ENCODE measurements at regions not wholly inside any gene's neighbourhood (a gene's known extent, or its start where the extent isn't known, plus 50 kb on each side); places are given as distances from the start of the nearest gene placed in this dataset.
"Not testable (repeated sequence)": the region's sequence is repeated elsewhere in the genome, so short reads cannot be mapped to it uniquely, and the experiment has no call there.

GRCh38 chr1:90396917-90397316 lies 320.2 kb downstream of the BARHL2 start:
- no peak for DNase-seq

GRCh38 chr1:90394247-90394646 lies 322.9 kb downstream of the BARHL2 start:
- no peak for DNase-seq

- DNase-seq = no peak
Observed at GRCh38 chr1:90393025-90393424, 324.1 kb downstream of the BARHL2 start.

GRCh38 chr1:90391126-90391525 lies 326.0 kb downstream of the BARHL2 start:
- DNase-seq = no peak

- no peak for DNase-seq
Observed at GRCh38 chr1:90387805-90388204, 329.3 kb downstream of the BARHL2 start.

GRCh38 chr1:90386899-90387720 lies 330.0 kb downstream of the BARHL2 start:
- no peak for DNase-seq

- DNase-seq = no peak
Observed at GRCh38 chr1:90384193-90384592, 332.9 kb downstream of the BARHL2 start.

- no peak for DNase-seq
Observed at GRCh38 chr1:90382161-90382560, 334.9 kb downstream of the BARHL2 start.

GRCh38 chr1:90381598-90381997 lies 335.5 kb downstream of the BARHL2 start:
- DNase-seq = no peak

- DNase-seq = no peak
Observed at GRCh38 chr1:90371448-90371813, 345.7 kb downstream of the BARHL2 start.

GRCh38 chr1:90370686-90371447 lies 346.2 kb downstream of the BARHL2 start:
- no peak for DNase-seq

- DNase-seq = no peak
Observed at GRCh38 chr1:90362163-90362562, 354.9 kb downstream of the BARHL2 start.

- no peak for DNase-seq
Observed at GRCh38 chr1:90361026-90361425, 356.1 kb downstream of the BARHL2 start.

- DNase-seq = no peak
Observed at GRCh38 chr1:90359994-90360393, 357.1 kb downstream of the BARHL2 start.

- DNase-seq = no peak
Observed at GRCh38 chr1:90358448-90358847, 358.7 kb downstream of the BARHL2 start.

- DNase-seq = no peak
Observed at GRCh38 chr1:90357995-90358394, 359.1 kb downstream of the BARHL2 start.

GRCh38 chr1:90356991-90357390 lies 360.1 kb downstream of the BARHL2 start:
- no peak for DNase-seq

GRCh38 chr1:90356101-90356500 lies 361.0 kb downstream of the BARHL2 start:
- DNase-seq = no peak

- no peak for DNase-seq
Observed at GRCh38 chr1:90354704-90355103, 359.8 kb downstream of the ZNF326 start.

- no peak for DNase-seq
Observed at GRCh38 chr1:90351019-90351418, 356.1 kb downstream of the ZNF326 start.

- DNase-seq = no peak
Observed at GRCh38 chr1:90349510-90349909, 354.6 kb downstream of the ZNF326 start.

- DNase-seq = no peak
Observed at GRCh38 chr1:90348934-90349333, 354.0 kb downstream of the ZNF326 start.

- DNase-seq = not testable (repeated sequence)
Observed at GRCh38 chr1:90348459-90348858, 353.5 kb downstream of the ZNF326 start.

GRCh38 chr1:90347366-90347765 lies 352.5 kb downstream of the ZNF326 start:
- no peak for DNase-seq
